ENCODE measurements at regions not wholly inside any gene's neighbourhood (a gene's known extent, or its start where the extent isn't known, plus 50 kb on each side); places are given as distances from the start of the nearest gene placed in this dataset.

DNA sequence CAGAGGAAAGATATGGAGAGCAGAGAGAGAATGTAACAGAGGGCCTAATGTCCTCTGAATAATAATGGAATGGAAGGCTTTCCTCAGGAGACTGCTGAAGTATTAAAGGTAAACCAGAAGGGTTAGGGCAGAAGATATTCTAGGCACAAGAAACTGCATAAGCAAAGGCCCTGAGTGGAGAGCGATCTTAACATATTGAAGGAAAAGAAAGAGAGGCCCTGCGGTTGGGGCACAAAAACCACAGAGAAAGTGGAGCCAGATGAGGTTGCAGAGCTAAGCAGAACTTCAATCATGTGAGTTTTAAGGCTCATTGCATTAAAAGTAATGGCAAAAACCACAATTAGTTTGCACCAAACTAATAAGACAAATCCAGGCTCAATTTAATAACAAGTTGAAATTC, 115.8 kb upstream of the VSTM2A start:
- no peak overlapping the region for H3K4me3 ChIP-seq (replicated peaks in 1 of 2; ENCODE audit: low read depth in 1 of 2, low read length in 2 of 2)
- no TSS peak for BruUV-seq (replicated peaks)
- H3K4me1 ChIP-seq (ENCODE audit: control insufficient read depth in 1 of 2, insufficient read depth in 2 of 2, low read length in 2 of 2): no peaks in the 10 kb centered on the region
- no peak for ATAC-seq
- H3K27ac ChIP-seq (ENCODE audit: low read depth, low read length): no peak overlapping the region
- no peaks in the 10 kb centered on the region for H3K36me3 ChIP-seq (ENCODE audit: control insufficient read depth in 1 of 2, insufficient read depth in 2 of 2, low read length in 2 of 2)
- H4K20me1 ChIP-seq (ENCODE audit: insufficient read depth): no peaks in the 10 kb centered on the region
- no peak for DNase-seq (ENCODE audit: low read depth, low spot score)
- H3K79me2 ChIP-seq (ENCODE audit: insufficient read depth, low read length): no peaks in the 10 kb centered on the region
- H3K9ac ChIP-seq (ENCODE audit: low read length): no peak overlapping the region
- RAD21 ChIA-PET (ENCODE audit: low non-redundant PET in 1 of 2, low total read pairs in 2 of 2, uncharacterized antibody in 2 of 2, unreplicated experiment in 2 of 2): no interaction called here
- no peaks in the 10 kb centered on the region for H3K9me3 ChIP-seq (ENCODE audit: control insufficient read depth in 1 of 2, insufficient read depth in 1 of 2, low read depth in 1 of 2, low read length in 2 of 2)
- no peaks in the 10 kb centered on the region for H3K27me3 ChIP-seq (ENCODE audit: insufficient read depth, low read length)
- CTCF ChIA-PET: no interaction called here
- no peak for TF ChIP-seq EZH2phosphoT487 (IDR thresholded peaks at IDR 0.05; ENCODE audit: borderline replicate concordance)
- no peak for TF ChIP-seq EGR1 (IDR thresholded peaks at IDR 0.05; ENCODE audit: low read depth)
- TF ChIP-seq POLR2AphosphoS5 (IDR thresholded peaks at IDR 0.05; ENCODE audit: low read depth, low read length): no peak
- TF ChIP-seq SRF (IDR thresholded peaks at IDR 0.05; ENCODE audit: low read depth): no peak
- TF ChIP-seq, protein P1, sequence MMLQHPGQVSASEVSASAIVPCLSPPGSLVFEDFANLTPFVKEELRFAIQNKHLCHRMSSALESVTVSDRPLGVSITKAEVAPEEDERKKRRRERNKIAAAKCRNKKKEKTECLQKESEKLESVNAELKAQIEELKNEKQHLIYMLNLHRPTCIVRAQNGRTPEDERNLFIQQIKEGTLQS (IDR thresholded peaks at IDR 0.05): no peak
- TF ChIP-seq EZH2 (IDR thresholded peaks at IDR 0.05): no peak
- TF ChIP-seq, protein P2, sequence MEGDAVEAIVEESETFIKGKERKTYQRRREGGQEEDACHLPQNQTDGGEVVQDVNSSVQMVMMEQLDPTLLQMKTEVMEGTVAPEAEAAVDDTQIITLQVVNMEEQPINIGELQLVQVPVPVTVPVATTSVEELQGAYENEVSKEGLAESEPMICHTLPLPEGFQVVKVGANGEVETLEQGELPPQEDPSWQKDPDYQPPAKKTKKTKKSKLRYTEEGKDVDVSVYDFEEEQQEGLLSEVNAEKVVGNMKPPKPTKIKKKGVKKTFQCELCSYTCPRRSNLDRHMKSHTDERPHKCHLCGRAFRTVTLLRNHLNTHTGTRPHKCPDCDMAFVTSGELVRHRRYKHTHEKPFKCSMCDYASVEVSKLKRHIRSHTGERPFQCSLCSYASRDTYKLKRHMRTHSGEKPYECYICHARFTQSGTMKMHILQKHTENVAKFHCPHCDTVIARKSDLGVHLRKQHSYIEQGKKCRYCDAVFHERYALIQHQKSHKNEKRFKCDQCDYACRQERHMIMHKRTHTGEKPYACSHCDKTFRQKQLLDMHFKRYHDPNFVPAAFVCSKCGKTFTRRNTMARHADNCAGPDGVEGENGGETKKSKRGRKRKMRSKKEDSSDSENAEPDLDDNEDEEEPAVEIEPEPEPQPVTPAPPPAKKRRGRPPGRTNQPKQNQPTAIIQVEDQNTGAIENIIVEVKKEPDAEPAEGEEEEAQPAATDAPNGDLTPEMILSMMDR (IDR thresholded peaks at IDR 0.05 in 2 of 3, conservative IDR thresholded peaks at IDR 0.05 in 1 of 3; ENCODE audit: borderline replicate concordance in 1 of 3, insufficient read depth in 1 of 3, low read depth in 2 of 3, low read length in 2 of 3): no peak
- TF ChIP-seq POLR2A (IDR thresholded peaks at IDR 0.05; ENCODE audit: borderline replicate concordance, extremely low read depth, insufficient read depth, insufficient read length): no peak
- no peak for TF ChIP-seq YY1 (IDR thresholded peaks at IDR 0.05; ENCODE audit: extremely low read depth, insufficient replicate concordance, low read depth, low read length)
- no peak for TF ChIP-seq ZNF274 (IDR thresholded peaks at IDR 0.05; ENCODE audit: low read depth, low read length)
- TF ChIP-seq FOSL1 (IDR thresholded peaks at IDR 0.05; ENCODE audit: low read depth): no peak
- TF ChIP-seq CEBPB (IDR thresholded peaks at IDR 0.05; ENCODE audit: low read depth): no peak
- intact Hi-C loops (cut with micrococcal nuclease): no loop called here
- H2AFZ ChIP-seq (ENCODE audit: low read depth, low read length, poor library complexity, severe bottlenecking): no peak overlapping the region
- H3K4me2 ChIP-seq (ENCODE audit: low read length): no peak overlapping the region
- no peaks in the 10 kb centered on the region for H3K9me2 ChIP-seq (ENCODE audit: insufficient read depth)
- POLR2A ChIA-PET: no interaction called here

All from HCT116 (cell line).